GM23248 (cell line): ENCODE measurements at regions not wholly inside any gene's neighbourhood (a gene's known extent, or its start where the extent isn't known, plus 50 kb on each side); places are given as distances from the start of the nearest gene placed in this dataset.

ENCODE experiments used
- DNase-seq: peaks from one replicate; pipeline ENCODE4 v3.0.0-alpha.2; 2015
- H2AFZ ChIP-seq: fragments of 200-600 bp; sonication (generic); 2 replicates; pipeline ENCODE4 v1.6.1; 2016; ENCODE audit warnings: antibody characterized with exemption
- H3F3A ChIP-seq: fragments of 200-600 bp; sonication (generic); 2 replicates; pipeline ENCODE4 v1.6.1; 2016; ENCODE audit warnings: mild to moderate bottlenecking, antibody characterized with exemption, mixed run types; ENCODE audit not compliant: insufficient read depth
- H3K27ac ChIP-seq: fragments of 200-600 bp; sonication (generic); 2 replicates; pipeline ENCODE4 v1.5.1; 2016; ENCODE audit warnings: mild to moderate bottlenecking
- H3K27me3 ChIP-seq: fragments of 200-600 bp; sonication (generic); replicated peaks from 2 replicates; pipeline ENCODE4 v1.6.1; 2016; ENCODE audit warnings: mild to moderate bottlenecking; ENCODE audit not compliant: insufficient read depth
- H3K36me3 ChIP-seq: fragments of 200-600 bp; sonication (generic); 2 replicates; pipeline ENCODE4 v1.6.1; 2016; ENCODE audit warnings: low read depth, mild to moderate bottlenecking
- H3K4me1 ChIP-seq: fragments of 200-600 bp; sonication (generic); 2 replicates; pipeline ENCODE4 v1.6.1; 2016; ENCODE audit warnings: mild to moderate bottlenecking; ENCODE audit not compliant: insufficient read depth
- H3K4me2 ChIP-seq: fragments of 200-600 bp; sonication (generic); one replicate; pipeline ENCODE4 v1.6.1; 2016; ENCODE audit warnings: mild to moderate bottlenecking; ENCODE audit not compliant: unreplicated experiment
- H3K4me3 ChIP-seq: fragments of 200-600 bp; sonication (generic); 2 replicates; pipeline ENCODE4 v1.5.1; 2016; ENCODE audit warnings: mild to moderate bottlenecking
- H3K79me2 ChIP-seq: fragments of 200-600 bp; sonication (generic); 2 replicates; pipeline ENCODE4 v1.6.1; 2016; ENCODE audit warnings: mild to moderate bottlenecking; ENCODE audit not compliant: insufficient read depth
- H3K9ac ChIP-seq: fragments of 200-600 bp; sonication (generic); 2 replicates; pipeline ENCODE4 v1.6.1; 2016; ENCODE audit warnings: mild to moderate bottlenecking
- H3K9me2 ChIP-seq: fragments of 200-600 bp; sonication (generic); 2 replicates; pipeline ENCODE4 v1.6.1; 2016; ENCODE audit warnings: mixed run types, mild to moderate bottlenecking, moderate library complexity; ENCODE audit not compliant: insufficient read depth
- H3K9me3 ChIP-seq: fragments of 200-600 bp; sonication (generic); one replicate; pipeline ENCODE4 v1.6.1; 2017; ENCODE audit warnings: low read depth
- H4K20me1 ChIP-seq: fragments of 200-600 bp; sonication (generic); 2 replicates; pipeline ENCODE4 v1.6.0; 2016; ENCODE audit not compliant: insufficient read depth
- EZH2 ChIP-seq: fragments of 200-600 bp; sonication (generic); IDR thresholded peaks from 2 replicates; pipeline ENCODE4 v1.6.1; 2018; ENCODE audit warnings: antibody characterized with exemption, mild to moderate bottlenecking; ENCODE audit not compliant: insufficient read depth, poor library complexity, severe bottlenecking
- EZH2phosphoT487 ChIP-seq: fragments of 200-600 bp; sonication (generic); IDR thresholded peaks from 2 replicates; pipeline ENCODE4 v1.6.1; 2018; ENCODE audit warnings: antibody characterized with exemption, moderate library complexity, mild to moderate bottlenecking, low read depth; ENCODE audit not compliant: insufficient read depth
- WGBS, 2 experiments: methylation state at CpG; one replicate each; pipeline ENCODE4 v1.1.6; 2015 to 2017; ENCODE audit warnings: low lambda C conversion rate in 2 of 2, low coverage in 1 of 2; ENCODE audit errors: missing lambda C conversion rate in 2 of 2; 5-methylcytosine and 5-hydroxymethylcytosine counted together
- in situ Hi-C: fragments of 300-500 bp; cut with MboI; formaldehyde crosslinking; loops from 2 replicates; pipeline ENCODE4 v1.15.0; 2020

DNA sequence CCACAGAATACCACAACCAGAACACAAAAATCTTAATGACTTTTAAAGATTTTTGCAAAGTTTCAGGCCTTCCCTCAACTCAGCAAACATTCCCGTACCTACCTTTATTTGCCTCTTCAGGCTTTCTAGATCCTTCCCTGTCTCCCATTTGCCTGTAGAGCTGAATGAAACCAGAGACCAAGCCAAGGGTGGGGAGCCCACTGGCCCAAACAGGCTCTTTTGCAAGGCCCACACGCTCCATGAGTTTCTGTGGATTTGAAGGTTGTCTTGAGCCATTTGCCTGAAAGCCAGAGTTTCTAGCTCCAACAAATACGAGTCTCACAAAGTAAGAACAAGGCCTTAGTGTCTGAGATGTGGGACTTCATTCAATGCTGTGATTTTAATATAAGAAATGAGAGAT is 107.8 kb downstream of the GAS1 start:
- Histone ChIP-seq H3K9me2 (no peaks in the 10 kb centered on the region), H3K9ac (no peak overlapping the region), H3K27me3 (no peaks in the 10 kb centered on the region), H3K4me2 (no peak overlapping the region), H3K79me2 (no peaks in the 10 kb centered on the region), H4K20me1 (no peaks in the 10 kb centered on the region), H3K27ac (no peak overlapping the region), H3K4me3 (no peak overlapping the region), H3K4me1 (no peaks in the 10 kb centered on the region), H2AFZ (no peak overlapping the region), H3K9me3 (no peaks in the 10 kb centered on the region), H3K36me3 (no peaks in the 10 kb centered on the region), H3F3A (no peaks in the 10 kb centered on the region)
- no peak for DNase-seq
- WGBS, 2 experiments, result 82% methylated on average over 3 of the region's 3 CpGs
- in situ Hi-C loops, result no loop called here
- TF ChIP-seq EZH2 (no peak), EZH2phosphoT487 (no peak)

DNA sequence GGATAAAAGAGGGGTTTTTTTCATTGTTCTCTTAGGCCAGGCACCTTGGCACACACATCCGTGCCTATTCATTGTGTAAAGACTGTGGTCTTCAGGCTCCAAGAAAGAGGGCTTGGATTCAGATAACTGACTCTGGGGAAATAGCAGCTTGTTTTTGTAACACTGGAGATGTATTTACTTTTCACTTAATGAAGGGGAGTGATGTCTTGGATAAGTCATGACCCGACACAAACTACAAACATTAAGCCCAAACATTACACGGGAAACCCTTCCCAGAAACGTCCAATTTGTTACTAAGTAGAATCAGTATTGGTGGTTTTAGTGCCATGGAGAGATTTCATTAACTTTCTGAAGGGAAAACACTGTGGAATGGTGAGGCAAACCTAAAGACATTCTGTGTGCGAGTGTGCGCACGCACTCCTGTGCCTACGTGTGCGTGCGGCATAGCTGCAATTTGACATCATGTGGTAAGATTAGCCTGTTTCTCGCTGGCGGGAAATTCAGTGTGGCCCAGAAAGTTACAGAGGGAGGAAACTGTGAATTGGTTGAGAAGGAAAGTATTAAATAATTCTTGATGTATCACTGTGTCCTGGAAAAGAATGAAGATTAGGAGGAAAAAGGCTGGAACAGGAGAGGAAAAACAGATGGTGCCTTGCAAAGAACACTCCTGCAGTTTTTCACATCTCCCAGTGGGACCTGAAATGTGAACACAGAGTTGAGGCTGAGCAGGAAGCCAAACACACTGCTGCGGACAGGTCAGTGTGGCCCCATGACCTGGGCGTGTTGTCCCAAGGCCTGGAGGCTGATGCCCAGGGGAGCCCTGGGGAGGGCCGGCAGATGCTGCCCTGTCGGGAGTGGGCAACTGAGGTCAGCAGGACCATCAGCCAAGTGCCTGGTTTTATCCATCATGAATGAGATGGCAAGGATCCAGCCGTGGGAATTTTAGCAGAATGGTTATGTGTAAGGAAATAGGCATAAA is 108.5 kb downstream of the GAS1 start:
- H3K36me3 ChIP-seq, result no peaks in the 10 kb centered on the region
- H4K20me1 ChIP-seq, result no peaks in the 10 kb centered on the region
- whole genome bisulfite sequencing, 2 experiments, result 83 to 84% methylated on average over 17 of the region's 17 CpGs
- H3K9me2 ChIP-seq, result no peaks in the 10 kb centered on the region
- no peak for DNase-seq
- no peak overlapping the region for H2AFZ ChIP-seq
- no peaks in the 10 kb centered on the region for H3K79me2 ChIP-seq
- TF ChIP-seq EZH2 (no peak), EZH2phosphoT487 (no peak)
- in situ Hi-C loops, result no loop called here
- H3K27ac ChIP-seq, result no peak overlapping the region
- no peak overlapping the region for H3K9ac ChIP-seq
- no peak overlapping the region for H3K4me3 ChIP-seq
- no peaks in the 10 kb centered on the region for H3K9me3 ChIP-seq
- H3K27me3 ChIP-seq, result no peaks in the 10 kb centered on the region
- no peaks in the 10 kb centered on the region for H3F3A ChIP-seq
- no peaks in the 10 kb centered on the region for H3K4me1 ChIP-seq
- no peak overlapping the region for H3K4me2 ChIP-seq

DNA sequence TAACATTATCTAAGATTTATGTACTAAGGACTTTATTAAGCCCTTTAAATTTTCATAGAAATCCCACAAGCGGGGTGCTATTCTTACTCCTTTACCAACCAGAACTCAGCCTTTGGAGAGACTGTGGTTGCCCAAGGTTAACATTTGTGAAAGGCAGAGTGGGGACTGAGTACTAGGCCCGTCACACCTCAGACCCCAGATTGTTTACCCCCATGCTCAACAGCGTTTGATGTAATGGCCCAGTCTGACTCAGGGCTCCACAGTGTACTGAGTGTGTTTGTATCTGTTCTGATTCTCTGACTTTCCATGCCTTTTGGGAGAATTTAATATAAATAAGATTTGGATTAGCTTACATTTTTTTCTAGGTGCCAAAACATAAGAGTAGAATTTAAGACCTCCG is 110.0 kb downstream of the GAS1 start:
- no peaks in the 10 kb centered on the region for H3F3A ChIP-seq
- no peak overlapping the region for H2AFZ ChIP-seq
- no peaks in the 10 kb centered on the region for H3K79me2 ChIP-seq
- H4K20me1 ChIP-seq, result no peaks in the 10 kb centered on the region
- TF ChIP-seq EZH2phosphoT487, result no peak
- TF ChIP-seq EZH2, result no peak
- no peak overlapping the region for H3K9ac ChIP-seq
- 77 to 81% methylated on average over 4 of the region's 4 CpGs for WGBS, 2 experiments
- H3K9me3 ChIP-seq, result no peaks in the 10 kb centered on the region
- in situ Hi-C loops, result no loop called here
- no peak for DNase-seq
- no peaks in the 10 kb centered on the region for H3K4me1 ChIP-seq
- no peak overlapping the region for H3K27ac ChIP-seq
- H3K4me3 ChIP-seq, result no peak overlapping the region
- no peaks in the 10 kb centered on the region for H3K27me3 ChIP-seq
- no peak overlapping the region for H3K4me2 ChIP-seq
- H3K36me3 ChIP-seq, result no peaks in the 10 kb centered on the region
- H3K9me2 ChIP-seq, result no peaks in the 10 kb centered on the region

DNA sequence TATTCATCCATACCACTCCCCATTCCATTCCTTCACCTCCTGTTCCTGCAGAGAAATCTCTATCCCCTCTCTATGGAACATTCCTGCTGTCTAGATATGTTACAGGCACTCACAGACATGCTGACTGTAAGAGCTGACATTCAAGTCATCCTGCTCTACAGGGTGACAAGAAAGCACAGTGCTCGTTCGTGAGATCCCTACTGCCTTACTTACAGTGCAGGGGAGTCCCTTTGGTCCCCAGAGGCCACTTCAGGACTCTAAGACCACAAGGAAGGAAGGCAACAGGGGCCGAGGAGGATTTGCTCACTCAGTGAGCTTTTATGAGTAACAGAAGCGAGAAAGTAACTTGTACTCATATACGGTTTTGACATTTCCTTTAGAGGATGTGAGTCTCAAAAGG is 110.5 kb downstream of the GAS1 start:
- Histone ChIP-seq H3K27me3 (no peaks in the 10 kb centered on the region), H3K36me3 (no peaks in the 10 kb centered on the region), H3K79me2 (no peaks in the 10 kb centered on the region), H3K4me3 (no peak overlapping the region), H4K20me1 (no peaks in the 10 kb centered on the region), H2AFZ (no peak overlapping the region), H3K9ac (no peak overlapping the region), H3K4me1 (no peaks in the 10 kb centered on the region), H3F3A (no peaks in the 10 kb centered on the region), H3K4me2 (no peak overlapping the region), H3K9me3 (no peaks in the 10 kb centered on the region), H3K9me2 (no peaks in the 10 kb centered on the region), H3K27ac (no peak overlapping the region)
- in situ Hi-C loops, result no loop called here
- DNase-seq, result no peak
- no peak for TF ChIP-seq EZH2
- no peak for TF ChIP-seq EZH2phosphoT487
- 69 to 84% methylated on average over 5 of the region's 5 CpGs for WGBS, 2 experiments
